D721Med (cell line): ENCODE measurements at regions not wholly inside any gene's neighbourhood (a gene's known extent, or its start where the extent isn't known, plus 50 kb on each side); places are given as distances from the start of the nearest gene placed in this dataset.

Experiments
- DNase-seq: peaks from one replicate; pipeline ENCODE4 v3.0.0; 2011; ENCODE audit warnings: low spot score; ENCODE audit not compliant: insufficient read length
- FAIRE-seq: peaks from 2 replicates; lab custom pipeline; 2011; peaks lifted over from hg19 to GRCh38; lab: Jason Lieb, UNC
- CTCF ChIP-seq: IDR thresholded peaks from 2 replicates; pipeline ENCODE4 v1.5.1; 2012; ENCODE audit warnings: mild to moderate bottlenecking, control low read depth; ENCODE audit not compliant: insufficient read depth; ENCODE audit errors: missing control alignments

DNA sequence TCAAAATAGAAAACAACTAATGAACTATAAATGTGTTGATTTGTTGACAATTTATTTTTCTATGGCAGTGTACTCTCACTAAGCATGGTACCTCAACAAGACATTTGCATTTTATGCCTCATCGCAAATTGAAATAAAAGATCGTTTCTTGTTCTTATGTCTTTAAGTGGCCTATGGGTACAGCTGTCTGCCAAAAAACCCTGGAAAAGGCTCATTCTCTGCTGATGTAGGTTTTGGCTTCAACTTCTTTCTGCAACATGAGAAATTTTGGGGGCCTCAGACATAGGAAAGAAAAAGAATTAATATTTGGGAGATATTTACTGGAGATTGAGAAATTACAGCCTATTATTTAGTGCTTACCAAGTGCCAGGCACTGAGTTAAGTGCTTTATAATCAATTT, 205.1 kb upstream of the DPP10 start:
- DNase-seq (no peak), FAIRE-seq (no peak)
- TF ChIP-seq CTCF, result no peak

DNA sequence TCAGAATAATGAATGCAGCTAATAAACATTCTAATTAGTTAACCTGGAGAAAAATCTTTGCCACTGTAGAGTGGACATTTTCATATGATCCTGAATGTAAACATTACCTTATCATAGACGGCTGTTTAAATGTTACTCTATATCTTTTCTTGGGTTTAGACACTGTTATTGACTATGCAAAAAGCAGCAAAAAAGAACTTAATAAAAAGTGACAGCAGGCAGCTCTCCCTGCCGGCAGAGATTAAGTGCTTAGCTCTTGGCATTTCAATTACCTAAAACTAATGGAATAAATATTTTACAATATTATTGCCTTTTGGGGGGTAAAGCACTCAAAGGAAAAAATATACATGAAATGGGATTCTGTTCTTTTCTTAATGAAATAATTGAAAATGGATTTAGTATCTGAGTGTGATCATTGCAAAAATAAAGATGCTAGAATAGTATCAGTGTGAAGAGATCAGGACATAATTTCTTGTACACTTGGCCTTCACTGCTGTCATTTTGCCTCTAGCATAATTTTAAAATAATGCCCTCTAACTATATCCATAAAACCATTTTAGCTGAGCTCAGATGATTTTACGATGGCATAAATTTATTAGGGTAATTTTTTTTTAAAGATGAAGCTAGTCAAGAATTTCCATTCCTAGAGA, 203.4 kb upstream of the DPP10 start:
- DNase-seq, result no peak
- no peak for FAIRE-seq

DNA sequence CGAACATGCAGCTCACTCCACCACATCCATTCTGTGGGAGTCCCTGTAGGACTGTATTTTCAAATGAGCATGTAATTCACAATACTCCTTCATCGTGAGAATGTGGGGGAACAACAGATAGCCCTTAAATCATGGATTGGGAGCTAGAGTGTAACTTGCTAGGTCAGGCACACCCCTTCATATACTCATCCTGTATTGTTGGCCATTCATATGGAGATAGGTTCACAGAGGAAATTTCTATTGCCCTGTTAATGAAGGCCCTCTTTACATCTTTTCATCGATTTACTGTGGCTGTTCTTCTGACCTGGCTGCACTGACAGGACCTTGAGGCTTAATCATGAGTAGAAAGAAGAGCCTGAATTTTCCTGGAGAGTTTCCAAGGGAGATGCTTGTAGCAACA, 193.8 kb upstream of the DPP10 start:
- no peak for TF ChIP-seq CTCF
- DNase-seq (no peak), FAIRE-seq (no peak)

More for the DNA sequence above, 203.4 kb upstream of the DPP10 start:
- no peak for TF ChIP-seq CTCF

DNA sequence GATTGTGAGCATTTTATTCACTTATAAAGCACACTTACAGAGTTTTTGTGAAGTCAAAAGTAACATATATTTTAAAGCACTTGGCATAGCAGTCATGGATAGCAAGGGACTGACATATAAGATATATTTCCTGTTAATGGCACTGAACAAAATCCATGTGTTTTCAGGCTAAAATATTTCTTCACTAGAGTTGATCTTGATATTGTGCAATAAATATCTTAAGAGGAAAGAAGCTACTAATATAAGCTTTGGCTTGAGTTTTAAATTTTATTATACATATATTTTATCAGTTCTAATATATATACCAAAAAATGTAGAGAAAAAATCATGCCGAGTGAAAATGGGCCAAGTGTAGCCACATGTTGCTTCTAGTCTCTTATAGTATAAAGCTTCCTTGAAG, 189.7 kb upstream of the DPP10 start:
- TF ChIP-seq CTCF, result no peak
- DNase-seq (no peak), FAIRE-seq (no peak)

GRCh38 chr2:114254875-114255274, 187.6 kb upstream of the DPP10 start:
- FAIRE-seq, result no peak
- no peak for DNase-seq
- no peak for TF ChIP-seq CTCF

DNA sequence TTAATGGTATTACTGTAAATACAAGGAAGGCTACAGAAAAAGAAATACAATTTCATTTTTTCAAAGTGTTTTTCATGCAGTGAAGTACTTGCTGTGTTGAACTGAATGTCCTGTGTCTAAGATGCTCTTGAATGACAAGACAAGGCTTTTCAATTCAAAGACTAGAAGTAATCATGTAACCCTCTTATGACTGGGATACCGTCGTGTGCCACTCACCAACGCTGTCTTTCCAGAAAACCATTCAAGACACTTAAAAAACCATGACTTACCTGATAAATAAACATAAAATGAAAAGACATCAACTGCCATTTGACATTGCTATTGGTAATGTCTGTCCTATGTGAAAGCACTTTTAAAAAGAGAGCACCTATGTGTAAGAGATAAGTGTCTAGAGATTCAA, 183.1 kb upstream of the DPP10 start:
- FAIRE-seq (no peak), DNase-seq (no peak)
- TF ChIP-seq CTCF, result no peak

DNA sequence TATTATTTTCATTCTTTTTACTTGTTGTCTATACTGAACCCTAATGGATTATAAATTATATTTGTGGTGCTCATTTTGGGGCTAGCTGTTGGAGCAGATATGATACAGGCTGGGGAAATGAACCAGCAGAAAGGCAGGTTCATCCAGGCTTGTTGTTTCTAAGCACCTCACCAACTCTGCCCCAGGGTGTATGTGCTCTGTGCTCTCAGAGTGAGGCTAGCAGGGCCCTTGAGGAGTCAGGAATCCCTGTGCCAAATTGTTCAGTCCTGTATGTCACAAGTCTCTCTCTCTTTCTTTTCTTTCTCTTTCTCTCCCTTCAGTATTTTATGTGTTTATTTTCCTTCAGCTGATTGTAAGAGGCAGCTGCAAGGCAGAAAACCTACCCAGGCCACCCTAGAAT, 181.1 kb upstream of the DPP10 start:
- DNase-seq, result no peak
- TF ChIP-seq CTCF, result no peak
- FAIRE-seq, result no peak
